ENCODE measurements at regions not wholly inside any gene's neighbourhood (a gene's known extent, or its start where the extent isn't known, plus 50 kb on each side); places are given as distances from the start of the nearest gene placed in this dataset.
"Not testable (repeated sequence)": the region's sequence is repeated elsewhere in the genome, so short reads cannot be mapped to it uniquely, and the experiment has no call there.

GRCh38 chr3:56926947-56927282, 125.2 kb upstream of the ARHGEF3 start:
- H3K9ac ChIP-seq (ENCODE audit: low read length in 3 of 3): no peak overlapping the region

GRCh38 chr3:56926243-56926946, 124.6 kb upstream of the ARHGEF3 start:
- intact Hi-C loops (cut with DNase I): no loop called here
- FAIRE-seq: no peak
- H3K4me1 ChIP-seq (ENCODE audit: control insufficient read depth in 2 of 3, insufficient read depth in 2 of 3, low read depth in 1 of 3, low read length in 3 of 3): peaks cover 0 to 19% (median 3%) of the 10 kb centered on the region in 3 donors
- H3K27ac ChIP-seq (ENCODE audit: low read depth in 2 of 2, low read length in 2 of 2): peak overlapping the region in 1 of 2 donors; percentile 4
- peak in 2 of 5 donors; percentile 49 to 54 for DNase-seq
- no peak overlapping the region for H3K9ac ChIP-seq (ENCODE audit: low read length in 3 of 3)
- H3K36me3 ChIP-seq (ENCODE audit: control insufficient read depth in 2 of 3, insufficient read depth in 3 of 3, low read length in 3 of 3): no peaks in the 10 kb centered on the region
- no peak for TF ChIP-seq CTCF (IDR thresholded peaks at IDR 0.05; ENCODE audit: borderline replicate concordance, extremely low read depth, insufficient read depth)
- no peaks in the 10 kb centered on the region for H3K27me3 ChIP-seq (ENCODE audit: control insufficient read depth, insufficient read depth, low read length)
- no peaks in the 10 kb centered on the region for H3K9me3 ChIP-seq (ENCODE audit: control insufficient read depth in 2 of 3, insufficient read depth in 1 of 3, low read length in 3 of 3)
- no peak overlapping the region for H3K4me3 ChIP-seq (ENCODE audit: low read length in 3 of 3)

More at GRCh38 chr3:56926947-56927282, 125.2 kb upstream of the ARHGEF3 start:
- Histone ChIP-seq H3K27me3 (ENCODE audit: control insufficient read depth, insufficient read depth, low read length) (no peaks in the 10 kb centered on the region), H3K4me3 (ENCODE audit: low read length in 3 of 3) (no peak overlapping the region), H3K4me1 (ENCODE audit: control insufficient read depth in 2 of 3, insufficient read depth in 2 of 3, low read depth in 1 of 3, low read length in 3 of 3) (peaks cover 0 to 19% (median 3%) of the 10 kb centered on the region in 3 donors), H3K36me3 (ENCODE audit: control insufficient read depth in 2 of 3, insufficient read depth in 3 of 3, low read length in 3 of 3) (no peaks in the 10 kb centered on the region), H3K9me3 (ENCODE audit: control insufficient read depth in 2 of 3, insufficient read depth in 1 of 3, low read length in 3 of 3) (no peaks in the 10 kb centered on the region), H3K27ac (ENCODE audit: low read depth in 2 of 2, low read length in 2 of 2) (no peak overlapping the region)
- TF ChIP-seq CTCF (IDR thresholded peaks at IDR 0.05; ENCODE audit: borderline replicate concordance, extremely low read depth, insufficient read depth): no peak
- no peak for FAIRE-seq
- DNase-seq: no peak
- intact Hi-C loops (cut with DNase I): no loop called here

GRCh38 chr3:56924700-56925099, 123.0 kb upstream of the ARHGEF3 start:
- H3K9me3 ChIP-seq (ENCODE audit: control insufficient read depth in 2 of 3, insufficient read depth in 1 of 3, low read length in 3 of 3); FAIRE-seq; DNase-seq; H3K27me3 ChIP-seq (ENCODE audit: control insufficient read depth, insufficient read depth, low read length); H3K4me3 ChIP-seq (ENCODE audit: low read length in 3 of 3); intact Hi-C loops (cut with DNase I); H3K9ac ChIP-seq (ENCODE audit: low read length in 3 of 3); H3K36me3 ChIP-seq (ENCODE audit: control insufficient read depth in 2 of 3, insufficient read depth in 3 of 3, low read length in 3 of 3); H3K27ac ChIP-seq (ENCODE audit: low read depth in 2 of 2, low read length in 2 of 2): not testable (repeated sequence)
- peaks cover 0 to 19% (median 3%) of the 10 kb centered on the region in 3 donors for H3K4me1 ChIP-seq (ENCODE audit: control insufficient read depth in 2 of 3, insufficient read depth in 2 of 3, low read depth in 1 of 3, low read length in 3 of 3)

- peaks cover 0 to 16% (median 3%) of the 10 kb centered on the region in 3 donors for H3K4me1 ChIP-seq (ENCODE audit: control insufficient read depth in 2 of 3, insufficient read depth in 2 of 3, low read depth in 1 of 3, low read length in 3 of 3)
- no peaks in the 10 kb centered on the region for H3K36me3 ChIP-seq (ENCODE audit: control insufficient read depth in 2 of 3, insufficient read depth in 3 of 3, low read length in 3 of 3)
- peak in 2 of 5 donors; percentile 67 to 79 for DNase-seq
- TF ChIP-seq CTCF (IDR thresholded peaks at IDR 0.05; ENCODE audit: borderline replicate concordance, extremely low read depth, insufficient read depth): no peak
- no peaks in the 10 kb centered on the region for H3K27me3 ChIP-seq (ENCODE audit: control insufficient read depth, insufficient read depth, low read length)
- intact Hi-C loops (cut with DNase I): no loop called here
- H3K9me3 ChIP-seq (ENCODE audit: control insufficient read depth in 2 of 3, insufficient read depth in 1 of 3, low read length in 3 of 3): no peaks in the 10 kb centered on the region
- H3K4me3 ChIP-seq (ENCODE audit: low read length in 3 of 3): no peak overlapping the region
- peak overlapping the region in 1 of 2 donors; percentile 61 for H3K27ac ChIP-seq (ENCODE audit: low read depth in 2 of 2, low read length in 2 of 2)
- no peak for FAIRE-seq
- H3K9ac ChIP-seq (ENCODE audit: low read length in 3 of 3): no peak overlapping the region
These were observed 121.9 kb upstream of the ARHGEF3 start for GRCh38 chr3:56923526-56924224.

Measured in kidney (tissue), 13 donors.